GM12878 (cell line): ENCODE measurements at regions not wholly inside any gene's neighbourhood (a gene's known extent, or its start where the extent isn't known, plus 50 kb on each side); places are given as distances from the start of the nearest gene placed in this dataset.
A peak's percentile ranks its signal among the peaks of the same experiment; 100 is the strongest.

ENCODE experiments used
- CHD4 ChIP-seq: fragments of 200-600 bp; sonication (generic); IDR thresholded peaks from 2 replicates; pipeline ENCODE4 v1.6.1; 2016; ENCODE audit warnings: mild to moderate bottlenecking
- CREB1 ChIP-seq: IDR thresholded peaks from 2 replicates; pipeline ENCODE4 v1.6.1; 2012; ENCODE audit warnings: low read depth, mild to moderate bottlenecking, inconsistent platforms
- EED ChIP-seq: sonication (generic); IDR thresholded peaks from 2 replicates; pipeline ENCODE4 v1.6.1; 2016; ENCODE audit warnings: antibody characterized with exemption, low read depth
- ESRRA ChIP-seq: IDR thresholded peaks from 2 replicates; pipeline ENCODE4 v1.6.1; 2012; ENCODE audit warnings: mild to moderate bottlenecking, low read length, improper control_type of control experiment
- ETV6 ChIP-seq, 2 experiments: fragments of 450-650 bp in 1 of 2; IDR thresholded peaks in 1 of 2; conservative IDR thresholded peaks in 1 of 2; 2 replicates each; pipeline ENCODE4 v1.6.1; 2014; ENCODE audit warnings: antibody characterized with exemption in 1 of 2, borderline replicate concordance in 1 of 2, low read depth in 1 of 2, mild to moderate bottlenecking in 1 of 2, moderate library complexity in 1 of 2
- FOS ChIP-seq: IDR thresholded peaks from 3 replicates; pipeline ENCODE4 v1.6.1; 2011; ENCODE audit warnings: borderline replicate concordance; ENCODE audit not compliant: insufficient read length; ENCODE audit errors: extremely low read depth
- FOXK2 ChIP-seq: fragments of 450-650 bp; IDR thresholded peaks from 2 replicates; pipeline ENCODE4 v1.6.1; 2017; ENCODE audit warnings: mild to moderate bottlenecking, moderate library complexity
- JUND ChIP-seq: IDR thresholded peaks from 2 replicates; pipeline ENCODE4 v1.6.1; 2012; ENCODE audit warnings: low read depth, mild to moderate bottlenecking, low read length, improper control_type of control experiment, moderate library complexity
- NR2C1 ChIP-seq: fragments of 450-650 bp; IDR thresholded peaks from 2 replicates; pipeline ENCODE4 v1.6.1; 2017; ENCODE audit warnings: antibody characterized with exemption, mild to moderate bottlenecking, moderate library complexity
- PAX8 ChIP-seq: fragments of 450-650 bp; IDR thresholded peaks from 2 replicates; pipeline ENCODE4 v1.6.1; 2017; ENCODE audit warnings: mild to moderate bottlenecking, moderate library complexity
- POLR2AphosphoS5 ChIP-seq: IDR thresholded peaks from 2 replicates; pipeline ENCODE4 v1.6.1; 2011; ENCODE audit warnings: mild to moderate bottlenecking, low read length, inconsistent platforms
- POU2F2 ChIP-seq: IDR thresholded peaks from 3 replicates; pipeline ENCODE4 v1.6.1; 2011; ENCODE audit warnings: low read depth, mild to moderate bottlenecking, low read length, borderline replicate concordance
- RUNX3 ChIP-seq: IDR thresholded peaks from 2 replicates; pipeline ENCODE4 v1.6.1; 2012; ENCODE audit warnings: low read length, inconsistent platforms
- SMARCA5 ChIP-seq: fragments of 450-650 bp; IDR thresholded peaks from 2 replicates; pipeline ENCODE4 v1.6.1; 2017; ENCODE audit warnings: mild to moderate bottlenecking
- SREBF1 ChIP-seq: IDR thresholded peaks from 2 replicates; pipeline ENCODE4 v1.6.1; 2012; ENCODE audit warnings: mild to moderate bottlenecking, low read length
- TBL1XR1 ChIP-seq: IDR thresholded peaks from 2 replicates; pipeline ENCODE4 v1.6.1; 2012; ENCODE audit warnings: low read depth, low read length, improper control_type of control experiment
- ZZZ3 ChIP-seq: IDR thresholded peaks from 2 replicates; pipeline ENCODE4 v1.6.1; 2011; ENCODE audit warnings: low read depth; ENCODE audit not compliant: control insufficient read depth, insufficient read length
- TF ChIP-seq, protein P1 (sequence below): fragments of 450-650 bp; IDR thresholded peaks from 2 replicates; pipeline ENCODE4 v1.6.1; 2018; ENCODE audit warnings: mild to moderate bottlenecking, low read depth, moderate library complexity; ENCODE audit not compliant: partially characterized antibody
- TF ChIP-seq, protein P2 (sequence below): fragments of 450-650 bp; IDR thresholded peaks from 2 replicates; pipeline ENCODE4 v1.6.1; 2017; ENCODE audit warnings: mild to moderate bottlenecking, low read depth, inconsistent platforms; ENCODE audit not compliant: poor library complexity, severe bottlenecking
- TF ChIP-seq, protein P3 (sequence below): IDR thresholded peaks from 2 replicates; pipeline ENCODE4 v1.6.1; 2011; ENCODE audit warnings: mild to moderate bottlenecking, low read depth, low read length, moderate library complexity; ENCODE audit not compliant: insufficient replicate concordance
- TF ChIP-seq, protein P4 (sequence below), 3 experiments: IDR thresholded peaks in 2 of 3; conservative IDR thresholded peaks in 1 of 3; 2 replicates each; pipeline ENCODE4 v1.5.1; 2011; ENCODE audit warnings: low read depth in 3 of 3, low read length in 3 of 3, mild to moderate bottlenecking in 3 of 3, control low read depth in 2 of 3, moderate library complexity in 2 of 3, inconsistent platforms in 1 of 3, mixed read lengths in 1 of 3; ENCODE audit not compliant: control insufficient read depth in 2 of 3, insufficient read depth in 1 of 3; ENCODE audit errors: extremely low read depth in 1 of 3
- TF ChIP-seq, protein P5 (sequence below): fragments of 450-650 bp; conservative IDR thresholded peaks from 2 replicates; pipeline ENCODE4 v1.6.1; 2017; ENCODE audit warnings: mild to moderate bottlenecking, moderate library complexity

DNA sequence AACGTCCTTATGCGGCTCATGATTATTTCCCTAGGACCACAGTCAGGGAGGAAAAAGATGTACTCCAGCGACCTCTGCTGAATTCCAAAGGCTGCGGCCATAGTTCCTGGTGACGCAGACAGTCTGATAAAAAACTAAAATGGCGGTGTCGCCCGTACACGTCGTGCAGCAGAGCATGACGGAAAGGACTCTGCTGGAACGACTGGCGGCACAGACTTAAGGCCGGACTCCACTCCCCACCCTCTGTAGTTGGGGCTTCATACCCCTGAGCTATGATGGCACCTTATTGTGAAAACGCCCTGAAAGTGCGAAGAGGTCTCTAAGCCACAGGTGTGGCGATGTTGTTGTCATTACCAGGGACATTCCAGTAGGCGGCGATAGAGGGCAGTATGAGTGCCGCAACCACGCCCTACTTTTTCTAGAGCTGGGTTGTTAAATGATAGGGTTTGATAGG, 90.0 kb upstream of the EDA2R start (continued):
- no peak for TF ChIP-seq SMARCA5
- no peak for TF ChIP-seq FOS
- no peak for TF ChIP-seq TBL1XR1
- TF ChIP-seq, protein P1, sequence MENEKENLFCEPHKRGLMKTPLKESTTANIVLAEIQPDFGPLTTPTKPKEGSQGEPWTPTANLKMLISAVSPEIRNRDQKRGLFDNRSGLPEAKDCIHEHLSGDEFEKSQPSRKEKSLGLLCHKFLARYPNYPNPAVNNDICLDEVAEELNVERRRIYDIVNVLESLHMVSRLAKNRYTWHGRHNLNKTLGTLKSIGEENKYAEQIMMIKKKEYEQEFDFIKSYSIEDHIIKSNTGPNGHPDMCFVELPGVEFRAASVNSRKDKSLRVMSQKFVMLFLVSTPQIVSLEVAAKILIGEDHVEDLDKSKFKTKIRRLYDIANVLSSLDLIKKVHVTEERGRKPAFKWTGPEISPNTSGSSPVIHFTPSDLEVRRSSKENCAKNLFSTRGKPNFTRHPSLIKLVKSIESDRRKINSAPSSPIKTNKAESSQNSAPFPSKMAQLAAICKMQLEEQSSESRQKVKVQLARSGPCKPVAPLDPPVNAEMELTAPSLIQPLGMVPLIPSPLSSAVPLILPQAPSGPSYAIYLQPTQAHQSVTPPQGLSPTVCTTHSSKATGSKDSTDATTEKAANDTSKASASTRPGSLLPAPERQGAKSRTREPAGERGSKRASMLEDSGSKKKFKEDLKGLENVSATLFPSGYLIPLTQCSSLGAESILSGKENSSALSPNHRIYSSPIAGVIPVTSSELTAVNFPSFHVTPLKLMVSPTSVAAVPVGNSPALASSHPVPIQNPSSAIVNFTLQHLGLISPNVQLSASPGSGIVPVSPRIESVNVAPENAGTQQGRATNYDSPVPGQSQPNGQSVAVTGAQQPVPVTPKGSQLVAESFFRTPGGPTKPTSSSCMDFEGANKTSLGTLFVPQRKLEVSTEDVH, result no peak
- TF ChIP-seq, protein P2, sequence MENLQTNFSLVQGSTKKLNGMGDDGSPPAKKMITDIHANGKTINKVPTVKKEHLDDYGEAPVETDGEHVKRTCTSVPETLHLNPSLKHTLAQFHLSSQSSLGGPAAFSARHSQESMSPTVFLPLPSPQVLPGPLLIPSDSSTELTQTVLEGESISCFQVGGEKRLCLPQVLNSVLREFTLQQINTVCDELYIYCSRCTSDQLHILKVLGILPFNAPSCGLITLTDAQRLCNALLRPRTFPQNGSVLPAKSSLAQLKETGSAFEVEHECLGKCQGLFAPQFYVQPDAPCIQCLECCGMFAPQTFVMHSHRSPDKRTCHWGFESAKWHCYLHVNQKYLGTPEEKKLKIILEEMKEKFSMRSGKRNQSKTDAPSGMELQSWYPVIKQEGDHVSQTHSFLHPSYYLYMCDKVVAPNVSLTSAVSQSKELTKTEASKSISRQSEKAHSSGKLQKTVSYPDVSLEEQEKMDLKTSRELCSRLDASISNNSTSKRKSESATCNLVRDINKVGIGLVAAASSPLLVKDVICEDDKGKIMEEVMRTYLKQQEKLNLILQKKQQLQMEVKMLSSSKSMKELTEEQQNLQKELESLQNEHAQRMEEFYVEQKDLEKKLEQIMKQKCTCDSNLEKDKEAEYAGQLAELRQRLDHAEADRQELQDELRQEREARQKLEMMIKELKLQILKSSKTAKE, result no peak
- no peak for TF ChIP-seq ZZZ3
- no peak for TF ChIP-seq POU2F2
- no peak for TF ChIP-seq EED
- TF ChIP-seq CHD4, result no peak
- TF ChIP-seq ESRRA, result no peak
- TF ChIP-seq, protein P3, sequence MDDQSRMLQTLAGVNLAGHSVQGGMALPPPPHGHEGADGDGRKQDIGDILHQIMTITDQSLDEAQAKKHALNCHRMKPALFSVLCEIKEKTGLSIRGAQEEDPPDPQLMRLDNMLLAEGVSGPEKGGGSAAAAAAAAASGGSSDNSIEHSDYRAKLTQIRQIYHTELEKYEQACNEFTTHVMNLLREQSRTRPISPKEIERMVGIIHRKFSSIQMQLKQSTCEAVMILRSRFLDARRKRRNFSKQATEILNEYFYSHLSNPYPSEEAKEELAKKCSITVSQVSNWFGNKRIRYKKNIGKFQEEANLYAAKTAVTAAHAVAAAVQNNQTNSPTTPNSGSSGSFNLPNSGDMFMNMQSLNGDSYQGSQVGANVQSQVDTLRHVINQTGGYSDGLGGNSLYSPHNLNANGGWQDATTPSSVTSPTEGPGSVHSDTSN, result no peak
- peak; percentile 41; the same call in 1 of the 2 replicates for TF ChIP-seq CREB1
- no peak for TF ChIP-seq SREBF1
- TF ChIP-seq, protein P4, sequence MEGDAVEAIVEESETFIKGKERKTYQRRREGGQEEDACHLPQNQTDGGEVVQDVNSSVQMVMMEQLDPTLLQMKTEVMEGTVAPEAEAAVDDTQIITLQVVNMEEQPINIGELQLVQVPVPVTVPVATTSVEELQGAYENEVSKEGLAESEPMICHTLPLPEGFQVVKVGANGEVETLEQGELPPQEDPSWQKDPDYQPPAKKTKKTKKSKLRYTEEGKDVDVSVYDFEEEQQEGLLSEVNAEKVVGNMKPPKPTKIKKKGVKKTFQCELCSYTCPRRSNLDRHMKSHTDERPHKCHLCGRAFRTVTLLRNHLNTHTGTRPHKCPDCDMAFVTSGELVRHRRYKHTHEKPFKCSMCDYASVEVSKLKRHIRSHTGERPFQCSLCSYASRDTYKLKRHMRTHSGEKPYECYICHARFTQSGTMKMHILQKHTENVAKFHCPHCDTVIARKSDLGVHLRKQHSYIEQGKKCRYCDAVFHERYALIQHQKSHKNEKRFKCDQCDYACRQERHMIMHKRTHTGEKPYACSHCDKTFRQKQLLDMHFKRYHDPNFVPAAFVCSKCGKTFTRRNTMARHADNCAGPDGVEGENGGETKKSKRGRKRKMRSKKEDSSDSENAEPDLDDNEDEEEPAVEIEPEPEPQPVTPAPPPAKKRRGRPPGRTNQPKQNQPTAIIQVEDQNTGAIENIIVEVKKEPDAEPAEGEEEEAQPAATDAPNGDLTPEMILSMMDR (IDR thresholded peaks at IDR 0.05 in 2 of 3, conservative IDR thresholded peaks at IDR 0.05 in 1 of 3; ENCODE audit: control insufficient read depth in 2 of 3, extremely low read depth in 1 of 3, insufficient read depth in 1 of 3, low read depth in 3 of 3, low read length in 3 of 3), result peak; percentile 42 to 59 (median 55); a peak in 5 of 6 replicates
- no peak for TF ChIP-seq FOXK2
- peak; percentile 33; the same call in 1 of the 2 replicates for TF ChIP-seq RUNX3
- TF ChIP-seq, protein P5, sequence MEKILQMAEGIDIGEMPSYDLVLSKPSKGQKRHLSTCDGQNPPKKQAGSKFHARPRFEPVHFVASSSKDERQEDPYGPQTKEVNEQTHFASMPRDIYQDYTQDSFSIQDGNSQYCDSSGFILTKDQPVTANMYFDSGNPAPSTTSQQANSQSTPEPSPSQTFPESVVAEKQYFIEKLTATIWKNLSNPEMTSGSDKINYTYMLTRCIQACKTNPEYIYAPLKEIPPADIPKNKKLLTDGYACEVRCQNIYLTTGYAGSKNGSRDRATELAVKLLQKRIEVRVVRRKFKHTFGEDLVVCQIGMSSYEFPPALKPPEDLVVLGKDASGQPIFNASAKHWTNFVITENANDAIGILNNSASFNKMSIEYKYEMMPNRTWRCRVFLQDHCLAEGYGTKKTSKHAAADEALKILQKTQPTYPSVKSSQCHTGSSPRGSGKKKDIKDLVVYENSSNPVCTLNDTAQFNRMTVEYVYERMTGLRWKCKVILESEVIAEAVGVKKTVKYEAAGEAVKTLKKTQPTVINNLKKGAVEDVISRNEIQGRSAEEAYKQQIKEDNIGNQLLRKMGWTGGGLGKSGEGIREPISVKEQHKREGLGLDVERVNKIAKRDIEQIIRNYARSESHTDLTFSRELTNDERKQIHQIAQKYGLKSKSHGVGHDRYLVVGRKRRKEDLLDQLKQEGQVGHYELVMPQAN, result no peak
- TF ChIP-seq PAX8, result no peak
- TF ChIP-seq ETV6 (conservative IDR thresholded peaks at IDR 0.05 in 1 of 2, IDR thresholded peaks at IDR 0.05 in 1 of 2; ENCODE audit: borderline replicate concordance in 1 of 2, low read depth in 1 of 2), result no peak
- no peak for TF ChIP-seq JUND
- no peak for TF ChIP-seq POLR2AphosphoS5
- no peak for TF ChIP-seq NR2C1
